Ishikawa (cell line): ENCODE measurements at regions not wholly inside any gene's neighbourhood (a gene's known extent, or its start where the extent isn't known, plus 50 kb on each side); places are given as distances from the start of the nearest gene placed in this dataset.
A peak's percentile ranks its signal among the peaks of the same experiment; 100 is the strongest.

Experiments used
- CEBPB ChIP-seq: IDR thresholded peaks from 2 replicates; pipeline ENCODE4 v1.6.1; 2012
- CREB1 ChIP-seq: IDR thresholded peaks from 2 replicates; pipeline ENCODE4 v1.6.1; 2012; ENCODE audit warnings: low read depth
- EGR1 ChIP-seq: IDR thresholded peaks from 2 replicates; pipeline ENCODE4 v1.6.1; 2012
- EP300 ChIP-seq: IDR thresholded peaks from 2 replicates; pipeline ENCODE4 v1.6.1; 2012; ENCODE audit warnings: borderline replicate concordance
- FOXM1 ChIP-seq: IDR thresholded peaks from 2 replicates; pipeline ENCODE4 v1.6.1; 2012; ENCODE audit warnings: low read depth, borderline replicate concordance
- MAX ChIP-seq: IDR thresholded peaks from 2 replicates; pipeline ENCODE4 v1.6.1; 2012
- NFIC ChIP-seq: IDR thresholded peaks from 2 replicates; pipeline ENCODE4 v1.6.1; 2012
- RAD21 ChIP-seq: IDR thresholded peaks from 2 replicates; pipeline ENCODE4 v1.6.1; 2012; ENCODE audit warnings: low read depth
- REST ChIP-seq: IDR thresholded peaks from 2 replicates; pipeline ENCODE4 v1.6.1; 2012; ENCODE audit warnings: low read depth, mild to moderate bottlenecking
- TAF1 ChIP-seq: IDR thresholded peaks from 2 replicates; pipeline ENCODE4 v1.6.1; 2012; ENCODE audit warnings: low read depth, mild to moderate bottlenecking
- TCF12 ChIP-seq: IDR thresholded peaks from 2 replicates; pipeline ENCODE4 v1.6.1; 2012; ENCODE audit warnings: low read depth
- TEAD4 ChIP-seq: IDR thresholded peaks from 2 replicates; pipeline ENCODE4 v1.6.1; 2012
- USF1 ChIP-seq: IDR thresholded peaks from 2 replicates; pipeline ENCODE4 v1.6.1; 2012
- YY1 ChIP-seq: IDR thresholded peaks from 2 replicates; pipeline ENCODE4 v1.6.1; 2012; ENCODE audit warnings: low read depth
- ZBTB7A ChIP-seq: IDR thresholded peaks from 2 replicates; pipeline ENCODE4 v1.6.1; 2012; ENCODE audit warnings: low read depth

GRCh38 chr10:52526251-52526823 lies 212.3 kb downstream of the DKK1 start:
- TF ChIP-seq MAX (no peak), EP300 (no peak)

GRCh38 chr10:52532650-52533290 lies 218.7 kb downstream of the DKK1 start:
- TF ChIP-seq RAD21 (no peak), FOXM1 (no peak), TCF12 (no peak), TAF1 (no peak), NFIC (no peak), EP300 (no peak), EGR1 (no peak), YY1 (no peak), CEBPB (no peak), USF1 (no peak), MAX (no peak)

GRCh38 chr10:52533986-52534385 lies 219.9 kb downstream of the DKK1 start:
- TF ChIP-seq YY1 (no peak), FOXM1 (no peak), USF1 (no peak), CREB1 (no peak), TEAD4 (no peak), TAF1 (no peak), RAD21 (no peak), MAX (no peak), EGR1 (no peak), REST (no peak), ZBTB7A (no peak), EP300 (no peak)

- TF ChIP-seq TEAD4 (peak; percentile 68), YY1 (no peak)
Measured at GRCh38 chr10:52539463-52539862, 225.4 kb downstream of the DKK1 start.

GRCh38 chr10:52540479-52540984 lies 226.5 kb downstream of the DKK1 start:
- TF ChIP-seq TCF12: no peak
- no peak for TF ChIP-seq NFIC
- TF ChIP-seq TEAD4: no peak
- TF ChIP-seq REST: no peak

- TF ChIP-seq RAD21 (no peak), FOXM1 (no peak), TCF12 (no peak), EGR1 (no peak), TEAD4 (no peak), REST (no peak), ZBTB7A (no peak)
Measured at GRCh38 chr10:52541006-52541473, 227.0 kb downstream of the DKK1 start.
